PC-3 (cell line): ENCODE measurements at regions not wholly inside any gene's neighbourhood (a gene's known extent, or its start where the extent isn't known, plus 50 kb on each side); places are given as distances from the start of the nearest gene placed in this dataset.

Source experiments
- ATAC-seq: fragments of 200-7000 bp; cut with Tn5 transposase; 2 replicates; pipeline ENCODE4 v1.9.1; 2020; ENCODE audit warnings: mild to moderate bottlenecking, moderate library complexity
- BruUV-seq: library from RNA; stranded (reverse); fragments of 400-500 nt; replicated peaks from 2 replicates; lab custom pipeline; 2021; lab: Mats Ljungman, UMichigan
- CTCF ChIA-PET: fragments of 300-600 bp; sonication (Branson Sonifier 250); formaldehyde crosslinking; loops from one replicate; lab custom pipeline; 2022; ENCODE audit warnings: antibody characterized with exemption; lab: Charles Lee
- POLR2A ChIA-PET: fragments of 300-600 bp; sonication (Branson Sonifier 250); formaldehyde crosslinking; loops from one replicate; lab custom pipeline; 2022; ENCODE audit warnings: antibody characterized with exemption; ENCODE audit not compliant: unreplicated experiment; lab: Charles Lee
- DNase-seq: peaks from one replicate; pipeline ENCODE4 v3.0.0-alpha.2; 2015
- H2AFZ ChIP-seq: fragments of 300-600 bp; sonication (generic); 2 replicates; pipeline ENCODE4 v1.6.0; 2016; ENCODE audit warnings: antibody characterized with exemption, low read length
- H3F3A ChIP-seq: fragments of 300-600 bp; sonication (generic); one replicate; pipeline ENCODE4 v1.6.0; 2017; ENCODE audit warnings: antibody characterized with exemption, low read length, control low read depth, mild to moderate bottlenecking; ENCODE audit not compliant: unreplicated experiment
- H3K27ac ChIP-seq: fragments of 300-600 bp; sonication (generic); 2 replicates; pipeline ENCODE4 v1.5.1; 2016; ENCODE audit warnings: mild to moderate bottlenecking, low read length
- H3K27me3 ChIP-seq: fragments of 300-600 bp; sonication (generic); 2 replicates; pipeline ENCODE4 v1.6.1; 2016; ENCODE audit warnings: low read length, mixed read lengths
- H3K36me3 ChIP-seq: fragments of 300-600 bp; sonication (generic); 2 replicates; pipeline ENCODE4 v1.6.1; 2016; ENCODE audit warnings: low read depth, mixed run types, low read length, mixed read lengths
- H3K4me1 ChIP-seq: fragments of 300-600 bp; sonication (generic); 2 replicates; pipeline ENCODE4 v1.5.1; 2016; ENCODE audit warnings: low read length; ENCODE audit not compliant: insufficient read depth
- H3K4me2 ChIP-seq: fragments of 300-600 bp; sonication (generic); 2 replicates; pipeline ENCODE4 v1.6.0; 2016; ENCODE audit warnings: low read length
- H3K4me3 ChIP-seq: fragments of 300-600 bp; sonication (generic); 2 replicates; pipeline ENCODE4 v1.5.1; 2016; ENCODE audit warnings: mild to moderate bottlenecking, low read length, mixed read lengths
- H3K79me2 ChIP-seq: fragments of 300-600 bp; sonication (generic); 2 replicates; pipeline ENCODE4 v1.6.1; 2017; ENCODE audit warnings: low read length, mixed read lengths
- H3K9ac ChIP-seq: fragments of 300-600 bp; sonication (generic); 2 replicates; pipeline ENCODE4 v1.6.0; 2016; ENCODE audit warnings: mild to moderate bottlenecking, low read length
- H3K9me2 ChIP-seq: fragments of 300-600 bp; sonication (generic); replicated peaks from 2 replicates; pipeline ENCODE4 v1.6.1; 2016; ENCODE audit warnings: mixed run types, low read length, mixed read lengths
- H3K9me3 ChIP-seq: fragments of 300-600 bp; sonication (generic); 2 replicates; pipeline ENCODE4 v1.6.1; 2016; ENCODE audit warnings: low read length, mixed read lengths
- H4K20me1 ChIP-seq: fragments of 300-600 bp; sonication (generic); 2 replicates; pipeline ENCODE4 v1.6.1; 2016; ENCODE audit warnings: low read length, mixed read lengths
- CTCF ChIP-seq: fragments of 300-600 bp; sonication (generic); conservative IDR thresholded peaks from 2 replicates; pipeline ENCODE4 v1.5.1; 2017; ENCODE audit warnings: antibody characterized with exemption, low read depth, mild to moderate bottlenecking, low read length
- EZH2 ChIP-seq: fragments of 300-600 bp; sonication (generic); IDR thresholded peaks from one replicate; pipeline ENCODE4 v1.6.1; 2017; ENCODE audit warnings: antibody characterized with exemption, mild to moderate bottlenecking, low read length; ENCODE audit not compliant: unreplicated experiment
- EZH2phosphoT487 ChIP-seq: fragments of 300-600 bp; sonication (generic); IDR thresholded peaks from 2 replicates; pipeline ENCODE4 v1.6.1; 2018; ENCODE audit warnings: mild to moderate bottlenecking, antibody characterized with exemption, low read length, borderline replicate concordance
- intact Hi-C: fragments of 100-400 bp; cut with micrococcal nuclease; formaldehyde crosslinking; loops from 2 replicates; pipeline ENCODE4 v1.9.0; 2023

GRCh38 chr5:143705381-143705780, 106.6 kb upstream of the HMHB1 start:
- ChIA-PET CTCF (no interaction called here), POLR2A (no interaction called here)
- TF ChIP-seq EZH2phosphoT487 (no peak), EZH2 (no peak), CTCF (no peak)
- Histone ChIP-seq H3K27ac (no peak overlapping the region), H3F3A (no peaks in the 10 kb centered on the region), H2AFZ (no peak overlapping the region), H3K9ac (no peak overlapping the region), H3K9me3 (no peaks in the 10 kb centered on the region), H3K4me1 (peaks cover 3% of the 10 kb centered on the region; the same call in 1 of the 2 replicates), H3K9me2 (no peaks in the 10 kb centered on the region), H3K36me3 (no peaks in the 10 kb centered on the region), H3K4me3 (no peak overlapping the region), H3K27me3 (no peaks in the 10 kb centered on the region), H3K4me2 (no peak overlapping the region), H3K79me2 (no peaks in the 10 kb centered on the region), H4K20me1 (no peaks in the 10 kb centered on the region)
- ATAC-seq (no peak), DNase-seq (no peak)
- intact Hi-C loops, result loop anchor here (10.0 kb wide), 1 partner anchor 439 kb away; no protein-coding TSS in a partner anchor
- BruUV-seq, result no TSS peak

GRCh38 chr5:143703659-143704058, 108.3 kb upstream of the HMHB1 start:
- no peaks in the 10 kb centered on the region for H3K79me2 ChIP-seq
- BruUV-seq, result no TSS peak
- no peak overlapping the region for H3K9ac ChIP-seq
- no peak for DNase-seq
- H3K36me3 ChIP-seq, result no peaks in the 10 kb centered on the region
- no peak for TF ChIP-seq CTCF
- TF ChIP-seq EZH2phosphoT487, result no peak
- TF ChIP-seq EZH2, result no peak
- H3K4me3 ChIP-seq, result no peak overlapping the region
- intact Hi-C loops, result loop anchor here (5.0 to 10.0 kb wide), 2 partner anchors 264 to 441 kb away; no protein-coding TSS in a partner anchor
- no peak overlapping the region for H3K27ac ChIP-seq
- no peak for ATAC-seq
- no peaks in the 10 kb centered on the region for H4K20me1 ChIP-seq
- ChIA-PET CTCF (no interaction called here), POLR2A (no interaction called here)
- H3K9me2 ChIP-seq, result no peaks in the 10 kb centered on the region
- peaks cover 2% of the 10 kb centered on the region; the same call in 1 of the 2 replicates for H3K4me1 ChIP-seq
- H2AFZ ChIP-seq, result no peak overlapping the region
- no peak overlapping the region for H3K4me2 ChIP-seq
- no peaks in the 10 kb centered on the region for H3K27me3 ChIP-seq
- H3F3A ChIP-seq, result no peaks in the 10 kb centered on the region
- H3K9me3 ChIP-seq, result no peaks in the 10 kb centered on the region

GRCh38 chr5:143701493-143701892, 110.5 kb upstream of the HMHB1 start:
- H3F3A ChIP-seq, result no peaks in the 10 kb centered on the region
- H3K79me2 ChIP-seq, result no peaks in the 10 kb centered on the region
- H3K9me3 ChIP-seq, result no peaks in the 10 kb centered on the region
- no peaks in the 10 kb centered on the region for H3K27me3 ChIP-seq
- H3K9ac ChIP-seq, result no peak overlapping the region
- H4K20me1 ChIP-seq, result no peaks in the 10 kb centered on the region
- no peak for ATAC-seq
- TF ChIP-seq CTCF, result no peak
- no peak for TF ChIP-seq EZH2
- no peak for TF ChIP-seq EZH2phosphoT487
- H2AFZ ChIP-seq, result no peak overlapping the region
- H3K4me2 ChIP-seq, result no peak overlapping the region
- H3K4me1 ChIP-seq, result no peaks in the 10 kb centered on the region
- ChIA-PET CTCF (no interaction called here), POLR2A (no interaction called here)
- H3K36me3 ChIP-seq, result no peaks in the 10 kb centered on the region
- no peak overlapping the region for H3K4me3 ChIP-seq
- intact Hi-C loops, result loop anchor here (5.0 to 10.0 kb wide), 2 partner anchors 266 to 443 kb away; no protein-coding TSS in a partner anchor
- H3K9me2 ChIP-seq, result no peaks in the 10 kb centered on the region
- BruUV-seq, result no TSS peak
- DNase-seq, result no peak
- H3K27ac ChIP-seq, result no peak overlapping the region
